DND-41 (cell line): ENCODE measurements at regions not wholly inside any gene's neighbourhood (a gene's known extent, or its start where the extent isn't known, plus 50 kb on each side); places are given as distances from the start of the nearest gene placed in this dataset.

ENCODE experiments used
- ATAC-seq: fragments of 200-7000 bp; cut with Tn5 transposase; 3 replicates; pipeline ENCODE4 v1.9.1; 2021; ENCODE audit warnings: low read depth; ENCODE audit not compliant: insufficient read depth
- DNase-seq: peaks from one replicate; pipeline ENCODE4 v3.0.0-alpha.2; 2020
- H2AFZ ChIP-seq: 2 replicates; pipeline ENCODE4 v1.6.0; 2012; ENCODE audit warnings: low read depth, low read length
- H3K27ac ChIP-seq: 2 replicates; pipeline ENCODE4 v1.5.1; 2012; ENCODE audit warnings: low read length, inconsistent platforms
- H3K27me3 ChIP-seq: fragments of 200-600 bp; sonication (generic); 2 replicates; pipeline ENCODE4 v1.6.0; 2012; ENCODE audit warnings: low read length, mild to moderate bottlenecking, inconsistent platforms; ENCODE audit not compliant: insufficient read depth, poor library complexity
- H3K36me3 ChIP-seq: 2 replicates; pipeline ENCODE4 v1.5.1; 2012; ENCODE audit warnings: low read length, inconsistent platforms; ENCODE audit not compliant: insufficient read depth
- H3K4me1 ChIP-seq: 2 replicates; pipeline ENCODE4 v1.5.1; 2012; ENCODE audit warnings: mild to moderate bottlenecking, low read length; ENCODE audit not compliant: insufficient read depth
- H3K4me2 ChIP-seq: 2 replicates; pipeline ENCODE4 v1.6.0; 2012; ENCODE audit warnings: mild to moderate bottlenecking, moderate library complexity, low read length, inconsistent platforms; ENCODE audit not compliant: insufficient read depth
- H3K4me3 ChIP-seq, 2 experiments: fragments of 200-600 bp in 1 of 2; shearing (Covaris generic) in 1 of 2; 2 replicates each; pipeline ENCODE4 v1.5.1; 2012 to 2016; ENCODE audit warnings: inconsistent platforms in 2 of 2, low read length in 2 of 2, mild to moderate bottlenecking in 2 of 2, low read depth in 1 of 2, moderate library complexity in 1 of 2
- H3K79me2 ChIP-seq: 2 replicates; pipeline ENCODE4 v1.6.0; 2012; ENCODE audit warnings: low read length, inconsistent platforms; ENCODE audit not compliant: insufficient read depth
- H3K9ac ChIP-seq: 2 replicates; pipeline ENCODE4 v1.6.0; 2012; ENCODE audit warnings: low read depth, mild to moderate bottlenecking, inconsistent platforms, low read length, moderate library complexity
- H3K9me3 ChIP-seq: 2 replicates; pipeline ENCODE4 v1.5.1; 2012; ENCODE audit warnings: low read length, moderate library complexity, mild to moderate bottlenecking, inconsistent platforms; ENCODE audit not compliant: insufficient read depth, severe bottlenecking
- H4K20me1 ChIP-seq: 2 replicates; pipeline ENCODE4 v1.6.0; 2012; ENCODE audit warnings: low read length; ENCODE audit not compliant: insufficient read depth
- EZH2 ChIP-seq: IDR thresholded peaks from 3 replicates; pipeline ENCODE4 v1.6.1; 2012; ENCODE audit warnings: borderline replicate concordance, low read depth, mild to moderate bottlenecking, moderate library complexity, low read length, inconsistent platforms; ENCODE audit not compliant: severe bottlenecking
- TF ChIP-seq, protein P1 (sequence below): IDR thresholded peaks from 2 replicates; pipeline ENCODE4 v1.5.1; 2012; ENCODE audit warnings: borderline replicate concordance, low read length, moderate library complexity, mild to moderate bottlenecking; ENCODE audit not compliant: poor library complexity, severe bottlenecking; ENCODE audit errors: extremely low read depth

DNA sequence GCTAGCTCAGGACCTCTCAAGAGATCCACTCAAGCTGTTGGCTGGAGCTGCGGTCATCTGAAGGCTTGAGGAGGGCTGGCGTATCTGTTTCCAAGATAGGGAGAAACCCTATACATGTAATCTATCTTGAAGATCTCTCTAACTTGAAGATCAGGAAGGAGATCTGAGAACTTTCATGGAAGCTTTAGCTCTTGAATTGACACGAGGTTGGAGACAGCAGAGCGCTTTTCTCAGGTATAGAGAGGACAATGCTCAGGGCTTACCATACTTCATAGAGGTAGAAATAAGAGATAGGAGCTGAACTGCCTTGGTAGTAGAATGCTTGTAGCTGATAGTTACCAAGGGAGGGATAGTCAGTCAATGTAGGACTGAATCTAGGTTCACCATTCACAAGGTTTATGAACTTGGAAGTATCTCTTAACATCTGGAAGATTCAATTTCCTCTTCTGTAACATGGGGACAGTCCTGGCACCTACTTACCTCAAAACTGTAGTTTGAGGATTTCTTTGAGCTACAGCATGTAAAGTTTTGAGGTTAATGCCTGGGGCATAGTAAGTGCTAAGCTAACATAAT, 267.0 kb upstream of the MAF start:
- Histone ChIP-seq H3K9me3 (no peaks in the 10 kb centered on the region), H3K4me2 (no peak overlapping the region), H2AFZ (no peak overlapping the region), H3K27me3 (no peaks in the 10 kb centered on the region), H3K36me3 (no peaks in the 10 kb centered on the region), H3K4me3 (no peak overlapping the region), H3K27ac (no peak overlapping the region), H4K20me1 (no peaks in the 10 kb centered on the region), H3K9ac (no peak overlapping the region), H3K4me1 (peaks cover 26% of the 10 kb centered on the region), H3K79me2 (no peaks in the 10 kb centered on the region)
- ATAC-seq (no peak), DNase-seq (no peak)
- TF ChIP-seq EZH2, result no peak
- TF ChIP-seq, protein P1, sequence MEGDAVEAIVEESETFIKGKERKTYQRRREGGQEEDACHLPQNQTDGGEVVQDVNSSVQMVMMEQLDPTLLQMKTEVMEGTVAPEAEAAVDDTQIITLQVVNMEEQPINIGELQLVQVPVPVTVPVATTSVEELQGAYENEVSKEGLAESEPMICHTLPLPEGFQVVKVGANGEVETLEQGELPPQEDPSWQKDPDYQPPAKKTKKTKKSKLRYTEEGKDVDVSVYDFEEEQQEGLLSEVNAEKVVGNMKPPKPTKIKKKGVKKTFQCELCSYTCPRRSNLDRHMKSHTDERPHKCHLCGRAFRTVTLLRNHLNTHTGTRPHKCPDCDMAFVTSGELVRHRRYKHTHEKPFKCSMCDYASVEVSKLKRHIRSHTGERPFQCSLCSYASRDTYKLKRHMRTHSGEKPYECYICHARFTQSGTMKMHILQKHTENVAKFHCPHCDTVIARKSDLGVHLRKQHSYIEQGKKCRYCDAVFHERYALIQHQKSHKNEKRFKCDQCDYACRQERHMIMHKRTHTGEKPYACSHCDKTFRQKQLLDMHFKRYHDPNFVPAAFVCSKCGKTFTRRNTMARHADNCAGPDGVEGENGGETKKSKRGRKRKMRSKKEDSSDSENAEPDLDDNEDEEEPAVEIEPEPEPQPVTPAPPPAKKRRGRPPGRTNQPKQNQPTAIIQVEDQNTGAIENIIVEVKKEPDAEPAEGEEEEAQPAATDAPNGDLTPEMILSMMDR, result no peak

DNA sequence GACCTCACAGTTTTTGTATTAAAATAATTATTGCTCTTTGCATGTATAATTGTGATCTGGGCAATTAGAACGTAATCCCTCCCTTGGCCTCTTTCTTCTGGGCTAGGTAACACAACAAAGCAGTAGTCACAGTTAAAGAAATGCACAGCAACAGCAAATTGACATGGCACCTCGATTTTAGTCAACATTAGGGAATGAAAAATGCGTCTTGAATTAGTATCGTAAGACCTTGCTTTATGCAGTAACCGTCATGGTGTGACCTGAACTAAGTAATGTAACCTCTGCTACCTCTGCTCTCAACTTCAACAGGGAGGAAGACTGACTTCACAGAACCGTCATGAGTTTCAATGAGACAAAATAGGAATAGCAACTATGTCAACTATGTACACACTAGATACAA, 265.4 kb upstream of the MAF start:
- Histone ChIP-seq H3K4me2 (no peak overlapping the region), H3K27me3 (no peaks in the 10 kb centered on the region), H2AFZ (no peak overlapping the region), H3K36me3 (no peaks in the 10 kb centered on the region), H3K79me2 (no peaks in the 10 kb centered on the region), H3K27ac (no peak overlapping the region), H4K20me1 (no peaks in the 10 kb centered on the region), H3K9me3 (no peaks in the 10 kb centered on the region), H3K4me1 (peaks cover 26% of the 10 kb centered on the region), H3K4me3 (no peak overlapping the region), H3K9ac (no peak overlapping the region)
- ATAC-seq (no peak), DNase-seq (no peak)
- TF ChIP-seq EZH2, result no peak
- TF ChIP-seq, protein P1, result no peak

DNA sequence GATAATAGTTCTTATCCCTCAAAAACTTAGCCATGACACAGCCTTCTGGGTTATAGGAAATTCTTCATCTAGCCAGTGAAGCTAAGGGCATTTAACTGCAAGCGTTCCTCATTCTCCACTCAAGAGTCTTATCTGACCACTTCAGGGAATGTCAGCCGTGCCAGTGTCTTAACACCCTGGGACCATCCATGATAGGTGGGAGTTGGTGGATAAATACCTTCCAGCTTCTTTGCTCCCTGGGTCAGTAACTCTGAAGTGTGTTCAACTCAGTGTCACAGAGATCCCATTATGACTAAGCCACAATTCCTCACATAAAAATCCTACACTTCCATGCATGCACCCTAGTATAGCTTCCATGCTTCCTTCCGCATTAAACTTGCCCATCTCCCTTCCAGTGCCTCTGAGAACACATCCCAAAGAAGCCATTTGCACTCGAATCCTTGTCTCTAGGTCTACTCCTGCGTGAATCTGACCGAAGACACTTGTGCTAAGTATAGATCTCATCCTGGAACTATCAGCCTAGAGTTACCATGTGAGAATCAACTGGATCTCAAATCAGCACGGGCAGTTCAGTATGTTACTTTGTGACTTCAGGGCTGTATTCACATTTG, 264.3 kb upstream of the MAF start:
- TF ChIP-seq EZH2, result no peak
- TF ChIP-seq, protein P1, result no peak
- Histone ChIP-seq H3K4me1 (peaks cover 26% of the 10 kb centered on the region), H2AFZ (no peak overlapping the region), H3K4me2 (0 out of 2 replicates have a peak overlapping the region, but pooled peaks have one; percentile 4), H3K27ac (peak overlapping the region; percentile 59), H3K27me3 (no peaks in the 10 kb centered on the region), H3K9me3 (no peaks in the 10 kb centered on the region), H3K9ac (no peak overlapping the region), H3K4me3 (no peak overlapping the region), H3K36me3 (no peaks in the 10 kb centered on the region), H3K79me2 (no peaks in the 10 kb centered on the region), H4K20me1 (no peaks in the 10 kb centered on the region)
- ATAC-seq, result no peak
- no peak for DNase-seq
